ENCODE measurements at regions not wholly inside any gene's neighbourhood (a gene's known extent, or its start where the extent isn't known, plus 50 kb on each side); places are given as distances from the start of the nearest gene placed in this dataset.

GRCh38 chr13:37492075-37492474 is 106.5 kb downstream of the POSTN start:
- TF ChIP-seq, protein P1, sequence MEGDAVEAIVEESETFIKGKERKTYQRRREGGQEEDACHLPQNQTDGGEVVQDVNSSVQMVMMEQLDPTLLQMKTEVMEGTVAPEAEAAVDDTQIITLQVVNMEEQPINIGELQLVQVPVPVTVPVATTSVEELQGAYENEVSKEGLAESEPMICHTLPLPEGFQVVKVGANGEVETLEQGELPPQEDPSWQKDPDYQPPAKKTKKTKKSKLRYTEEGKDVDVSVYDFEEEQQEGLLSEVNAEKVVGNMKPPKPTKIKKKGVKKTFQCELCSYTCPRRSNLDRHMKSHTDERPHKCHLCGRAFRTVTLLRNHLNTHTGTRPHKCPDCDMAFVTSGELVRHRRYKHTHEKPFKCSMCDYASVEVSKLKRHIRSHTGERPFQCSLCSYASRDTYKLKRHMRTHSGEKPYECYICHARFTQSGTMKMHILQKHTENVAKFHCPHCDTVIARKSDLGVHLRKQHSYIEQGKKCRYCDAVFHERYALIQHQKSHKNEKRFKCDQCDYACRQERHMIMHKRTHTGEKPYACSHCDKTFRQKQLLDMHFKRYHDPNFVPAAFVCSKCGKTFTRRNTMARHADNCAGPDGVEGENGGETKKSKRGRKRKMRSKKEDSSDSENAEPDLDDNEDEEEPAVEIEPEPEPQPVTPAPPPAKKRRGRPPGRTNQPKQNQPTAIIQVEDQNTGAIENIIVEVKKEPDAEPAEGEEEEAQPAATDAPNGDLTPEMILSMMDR (IDR thresholded peaks at IDR 0.05) = no peak
- TF ChIP-seq POLR2A (IDR thresholded peaks at IDR 0.05) = no peak

All from esophagus squamous epithelium (tissue), 4 donors.